Endothelial cell of hepatic sinusoid (primary cell): ENCODE measurements at regions not wholly inside any gene's neighbourhood (a gene's known extent, or its start where the extent isn't known, plus 50 kb on each side); places are given as distances from the start of the nearest gene placed in this dataset.

Source experiments
- in situ Hi-C: cut with HindIII; loops from 2 replicates; pipeline ENCODE4 v1.10.0; 2017; ENCODE audit warnings: low sequenced_read_pairs

GRCh38 chr14:71273366-71273765 lies 366.1 kb downstream of the PCNX1 start:
- in situ Hi-C loops = loop anchor here (10.0 kb wide), 1 partner anchor 129 kb away; no protein-coding TSS in a partner anchor

DNA sequence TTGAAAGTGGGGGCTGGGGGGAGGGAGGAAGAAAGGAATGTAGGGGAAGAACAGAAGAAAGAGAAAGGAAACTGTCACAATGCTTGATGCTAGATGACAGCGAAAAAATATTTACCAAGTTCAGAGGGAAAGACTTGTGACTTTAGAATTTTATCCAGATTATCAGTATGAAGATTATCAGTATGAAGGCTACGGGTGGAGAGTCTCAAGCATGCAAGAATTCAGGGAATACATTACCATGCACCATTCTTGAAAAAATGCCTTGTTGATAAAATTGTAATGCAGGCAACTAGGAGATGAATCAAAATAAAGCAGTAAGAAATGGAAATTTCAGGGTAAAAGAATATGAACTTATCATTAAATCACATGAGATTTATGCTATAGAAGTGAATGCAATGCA lies 376.8 kb downstream of the PCNX1 start:
- in situ Hi-C loops = no loop called here

- in situ Hi-C loops = no loop called here
Measured at GRCh38 chr14:71286126-71286525, 378.9 kb downstream of the PCNX1 start.

DNA sequence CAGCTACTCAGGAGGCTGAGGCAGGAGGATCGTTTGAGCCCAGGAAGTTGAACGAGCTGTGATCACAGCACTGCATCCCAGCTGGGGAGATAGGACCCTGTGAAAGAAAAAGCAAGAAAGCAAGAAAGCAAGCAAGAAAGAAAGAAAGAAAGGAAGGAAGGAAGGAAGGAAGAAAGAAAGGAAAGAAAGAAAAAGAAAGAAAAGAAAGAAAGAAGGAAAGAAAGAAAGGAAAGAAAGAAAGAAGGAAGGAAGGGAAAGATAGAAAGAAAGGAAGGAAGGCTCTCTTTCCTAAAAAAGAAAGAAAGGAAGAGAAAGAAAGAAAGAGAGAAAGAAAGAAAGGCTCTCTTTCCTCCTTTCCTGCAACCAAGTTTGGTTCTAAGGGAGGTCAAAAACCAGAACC lies 380.3 kb downstream of the PCNX1 start:
- in situ Hi-C loops = no loop called here

DNA sequence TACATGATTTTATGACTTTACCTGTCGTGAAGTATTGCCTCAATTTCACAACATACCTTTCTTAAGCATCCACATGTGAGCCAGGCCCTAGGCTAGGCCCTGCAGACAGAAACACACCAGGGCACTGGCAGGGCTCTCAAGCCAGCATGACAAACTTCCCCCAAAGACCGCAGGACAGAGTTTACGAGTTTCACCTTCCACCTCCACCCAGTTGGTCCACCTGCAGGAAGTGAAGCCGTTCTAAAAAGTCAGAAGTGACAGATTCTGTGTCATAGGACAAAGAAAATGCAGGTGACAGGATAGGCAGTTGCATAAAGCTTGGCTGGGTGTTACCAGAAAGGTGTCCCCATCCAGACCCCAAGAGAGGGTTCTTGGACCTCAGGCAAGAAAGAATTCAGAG lies 382.3 kb downstream of the PCNX1 start:
- in situ Hi-C loops = no loop called here

DNA sequence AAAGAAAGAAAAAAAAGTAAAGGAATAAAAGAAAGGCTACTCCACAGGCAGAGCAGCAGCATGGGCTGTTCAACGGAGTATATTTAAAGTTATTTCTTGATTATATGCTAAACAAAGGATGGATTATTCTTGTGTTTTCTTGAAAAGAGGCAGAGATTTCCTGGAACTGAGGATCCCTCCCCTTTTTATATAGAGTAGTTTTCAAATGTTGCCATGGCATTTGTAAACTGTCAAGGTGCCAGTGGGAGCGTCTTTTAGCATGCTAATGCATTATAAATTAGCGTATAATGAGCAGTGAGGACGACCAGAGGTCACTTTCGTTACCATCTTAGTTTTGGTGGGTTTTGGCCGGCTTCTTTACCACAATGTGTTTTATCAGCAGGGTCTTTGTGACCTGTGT lies 383.0 kb downstream of the PCNX1 start:
- in situ Hi-C loops = no loop called here

GRCh38 chr14:71290960-71291466 lies 383.8 kb downstream of the PCNX1 start:
- in situ Hi-C loops = no loop called here

- in situ Hi-C loops = no loop called here
Measured at GRCh38 chr14:71296184-71296583, 388.9 kb downstream of the PCNX1 start.

GRCh38 chr14:71300566-71301330 lies 393.5 kb downstream of the PCNX1 start:
- in situ Hi-C loops = no loop called here

DNA sequence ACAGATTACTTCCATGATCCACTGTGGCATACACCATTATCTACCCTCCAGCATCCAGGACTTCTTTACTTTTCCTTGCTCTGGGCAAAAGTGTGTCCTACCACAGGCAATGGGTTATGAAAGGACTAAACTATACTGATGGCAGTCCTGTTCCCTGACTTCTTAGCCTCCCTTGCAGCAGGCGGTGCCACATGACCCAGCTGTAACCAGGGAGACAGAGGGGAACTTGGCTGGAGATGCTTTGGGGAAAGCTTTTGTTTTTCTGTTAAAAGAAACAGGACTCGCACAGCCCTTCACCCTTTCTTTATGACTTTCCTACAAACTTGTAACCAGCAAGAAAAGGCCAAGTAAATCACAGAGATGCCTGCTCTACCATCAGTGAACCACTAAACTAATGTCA lies 394.4 kb downstream of the PCNX1 start:
- in situ Hi-C loops = no loop called here

GRCh38 chr14:71304690-71305089 lies 397.4 kb downstream of the PCNX1 start:
- in situ Hi-C loops = no loop called here

- in situ Hi-C loops = no loop called here
Measured at GRCh38 chr14:71308671-71309070, 401.4 kb downstream of the PCNX1 start.

- in situ Hi-C loops = no loop called here
Measured at GRCh38 chr14:71309756-71310155, 402.5 kb downstream of the PCNX1 start.

GRCh38 chr14:71311061-71311460 lies 403.8 kb downstream of the PCNX1 start:
- in situ Hi-C loops = no loop called here

- in situ Hi-C loops = no loop called here
Measured at GRCh38 chr14:71314717-71315116, 407.5 kb downstream of the PCNX1 start.

- in situ Hi-C loops = no loop called here
Measured at GRCh38 chr14:71317385-71318096, 410.3 kb downstream of the PCNX1 start.

GRCh38 chr14:71318097-71318459 lies 410.8 kb downstream of the PCNX1 start:
- in situ Hi-C loops = no loop called here

DNA sequence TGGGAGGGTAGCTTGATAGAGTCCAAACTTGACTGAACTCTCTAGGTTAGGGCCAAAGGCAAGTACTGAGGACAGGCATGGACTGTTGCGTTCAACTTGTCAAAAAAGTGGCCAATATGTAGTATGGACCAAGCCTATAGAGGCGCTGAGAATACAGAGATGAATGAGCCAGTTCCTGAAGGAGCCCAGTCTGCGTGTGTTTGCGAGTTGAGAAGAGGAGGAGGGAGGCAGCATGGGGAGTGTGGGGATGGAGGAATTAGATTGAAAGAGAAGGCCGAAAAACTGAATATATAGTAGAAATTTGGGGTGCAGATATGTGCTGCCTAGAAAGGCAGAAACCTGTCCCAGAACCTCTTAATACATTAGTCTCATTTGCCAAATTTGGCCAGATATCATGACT lies 412.4 kb downstream of the PCNX1 start:
- in situ Hi-C loops = no loop called here

- in situ Hi-C loops = no loop called here
Measured at GRCh38 chr14:71320107-71320733, 413.0 kb downstream of the PCNX1 start, which contains the start of gene SIPA1L1. SIPA1L1 (plus strand) TSS chr14:71320476.

- in situ Hi-C loops = no loop called here
Measured at GRCh38 chr14:71320734-71321573, 413.7 kb downstream of the PCNX1 start.
